Right hindlimb (tissue), 1 donor: ENCODE measurements at regions not wholly inside any gene's neighbourhood (a gene's known extent, or its start where the extent isn't known, plus 50 kb on each side); places are given as distances from the start of the nearest gene placed in this dataset.
"Not testable (repeated sequence)": the region's sequence is repeated elsewhere in the genome, so short reads cannot be mapped to it uniquely, and the experiment has no call there.

ENCODE experiments used
- DNase-seq: peaks from one replicate; pipeline ENCODE4 v3.0.0-alpha.2; 2018

GRCh38 chr12:126042286-126042685, 977.1 kb downstream of the AACS start:
- DNase-seq = no peak

GRCh38 chr12:126049501-126049900, 984.3 kb downstream of the AACS start:
- DNase-seq = not testable (repeated sequence)

GRCh38 chr12:126051611-126052107, 986.4 kb downstream of the AACS start:
- no peak for DNase-seq

GRCh38 chr12:126055521-126055920, 990.3 kb downstream of the AACS start:
- no peak for DNase-seq

- DNase-seq = no peak
Measured at GRCh38 chr12:126061777-126062176, 996.5 kb downstream of the AACS start.

- DNase-seq = no peak
Measured at GRCh38 chr12:126064028-126064427, 998.8 kb downstream of the AACS start.

GRCh38 chr12:126067626-126068329, 1002.5 kb downstream of the AACS start:
- DNase-seq = no peak

- no peak for DNase-seq
Measured at GRCh38 chr12:126069549-126070165, 1004.4 kb downstream of the AACS start.

- DNase-seq = no peak
Measured at GRCh38 chr12:126076515-126076914, 1011.3 kb downstream of the AACS start.

GRCh38 chr12:126083926-126084325, 1018.7 kb downstream of the AACS start:
- peak; percentile 30 for DNase-seq

- no peak for DNase-seq
Measured at GRCh38 chr12:126084480-126084879, 1019.2 kb downstream of the AACS start.

GRCh38 chr12:126086242-126086641, 1021.0 kb downstream of the AACS start:
- DNase-seq = no peak

- DNase-seq = no peak
Measured at GRCh38 chr12:126087692-126088091, 1022.5 kb downstream of the AACS start.

- DNase-seq = no peak
Measured at GRCh38 chr12:126093908-126094307, 1028.7 kb downstream of the AACS start.

- DNase-seq = no peak
Measured at GRCh38 chr12:126095748-126096510, 1030.7 kb downstream of the AACS start.

GRCh38 chr12:126106706-126107105, 1041.5 kb downstream of the AACS start:
- DNase-seq = no peak

GRCh38 chr12:126107659-126108058, 1042.4 kb downstream of the AACS start:
- no peak for DNase-seq

- DNase-seq = no peak
Measured at GRCh38 chr12:126108247-126108646, 1043.0 kb downstream of the AACS start.

GRCh38 chr12:126112141-126112540, 1046.9 kb downstream of the AACS start:
- no peak for DNase-seq

- DNase-seq = no peak
Measured at GRCh38 chr12:126112849-126113248, 1047.6 kb downstream of the AACS start.

- DNase-seq = no peak
Measured at GRCh38 chr12:126114441-126114840, 1049.2 kb downstream of the AACS start.

- DNase-seq = no peak
Measured at GRCh38 chr12:126117502-126117901, 1052.3 kb downstream of the AACS start.

- DNase-seq = no peak
Measured at GRCh38 chr12:126139355-126139754, 1074.1 kb downstream of the AACS start.

GRCh38 chr12:126144603-126145002, 1079.4 kb downstream of the AACS start:
- DNase-seq = no peak
